Esophagus muscularis mucosa (tissue), 4 donors: ENCODE measurements at regions not wholly inside any gene's neighbourhood (a gene's known extent, or its start where the extent isn't known, plus 50 kb on each side); places are given as distances from the start of the nearest gene placed in this dataset.

ENCODE experiments used
- CTCF ChIP-seq, 3 experiments: fragments of 200-600 bp in 2 of 3; fragments of 450-650 bp in 1 of 3; sonication (generic) in 2 of 3; IDR thresholded peaks; one replicate each; pipeline ENCODE4 v1.5.1; 2017 to 2019; ENCODE audit warnings: antibody characterized with exemption in 3 of 3, mild to moderate bottlenecking in 2 of 3, moderate library complexity in 1 of 3
- EP300 ChIP-seq: sonication (generic); formaldehyde crosslinking; IDR thresholded peaks from one replicate; pipeline ENCODE4 v1.6.1; 2017; ENCODE audit warnings: antibody characterized with exemption
- POLR2A ChIP-seq: fragments of 450-650 bp; IDR thresholded peaks from one replicate; pipeline ENCODE4 v1.6.1; 2017; ENCODE audit warnings: antibody characterized with exemption, moderate library complexity, mild to moderate bottlenecking, low read depth
- POLR2AphosphoS5 ChIP-seq, 2 donors: sonication (generic); formaldehyde crosslinking; IDR thresholded peaks; one replicate each; pipeline ENCODE4 v1.6.1; 2017; ENCODE audit warnings: antibody characterized with exemption in 2 of 2

GRCh38 chr2:217289907-217290280 lies 430.0 kb upstream of the TNP1 start:
- TF ChIP-seq CTCF (IDR thresholded peaks at IDR 0.05): no peak
- TF ChIP-seq POLR2AphosphoS5 (IDR thresholded peaks at IDR 0.05): no peak
- TF ChIP-seq POLR2A: no peak
- no peak for TF ChIP-seq EP300
